ENCODE measurements at regions not wholly inside any gene's neighbourhood (a gene's known extent, or its start where the extent isn't known, plus 50 kb on each side); places are given as distances from the start of the nearest gene placed in this dataset.

DNA sequence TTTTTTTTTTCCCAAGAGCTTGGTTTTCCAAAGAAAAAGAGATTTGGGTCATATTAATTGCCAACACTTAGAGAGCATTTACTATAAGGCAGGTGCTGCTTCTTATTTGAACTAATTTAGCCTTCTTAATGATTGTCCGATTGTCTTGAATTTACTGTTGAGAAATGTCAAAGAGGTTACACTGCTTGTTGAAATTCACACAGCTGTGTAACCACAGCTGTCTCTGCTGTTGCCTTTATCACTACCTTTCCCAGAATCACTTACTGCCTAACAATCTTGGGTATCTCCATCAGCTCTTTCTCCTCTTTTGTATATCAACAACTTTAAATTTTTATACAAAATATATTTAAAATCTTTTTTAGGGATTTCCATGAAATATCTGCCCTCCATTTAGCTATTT lies 115.6 kb downstream of the UCHL5 start:
- no peak overlapping the region for H3K4me3 ChIP-seq (ENCODE audit: low read length)
- no peak for DNase-seq (ENCODE audit: low read depth)
- TF ChIP-seq, protein P1, sequence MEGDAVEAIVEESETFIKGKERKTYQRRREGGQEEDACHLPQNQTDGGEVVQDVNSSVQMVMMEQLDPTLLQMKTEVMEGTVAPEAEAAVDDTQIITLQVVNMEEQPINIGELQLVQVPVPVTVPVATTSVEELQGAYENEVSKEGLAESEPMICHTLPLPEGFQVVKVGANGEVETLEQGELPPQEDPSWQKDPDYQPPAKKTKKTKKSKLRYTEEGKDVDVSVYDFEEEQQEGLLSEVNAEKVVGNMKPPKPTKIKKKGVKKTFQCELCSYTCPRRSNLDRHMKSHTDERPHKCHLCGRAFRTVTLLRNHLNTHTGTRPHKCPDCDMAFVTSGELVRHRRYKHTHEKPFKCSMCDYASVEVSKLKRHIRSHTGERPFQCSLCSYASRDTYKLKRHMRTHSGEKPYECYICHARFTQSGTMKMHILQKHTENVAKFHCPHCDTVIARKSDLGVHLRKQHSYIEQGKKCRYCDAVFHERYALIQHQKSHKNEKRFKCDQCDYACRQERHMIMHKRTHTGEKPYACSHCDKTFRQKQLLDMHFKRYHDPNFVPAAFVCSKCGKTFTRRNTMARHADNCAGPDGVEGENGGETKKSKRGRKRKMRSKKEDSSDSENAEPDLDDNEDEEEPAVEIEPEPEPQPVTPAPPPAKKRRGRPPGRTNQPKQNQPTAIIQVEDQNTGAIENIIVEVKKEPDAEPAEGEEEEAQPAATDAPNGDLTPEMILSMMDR (conservative IDR thresholded peaks at IDR 0.05; ENCODE audit: low read length): no peak

GRCh38 chr1:192945390-192946130 lies 113.6 kb downstream of the UCHL5 start:
- TF ChIP-seq, protein P1 (conservative IDR thresholded peaks at IDR 0.05; ENCODE audit: low read length): no peak
- H3K4me3 ChIP-seq (ENCODE audit: low read length): no peak overlapping the region
- DNase-seq (ENCODE audit: low read depth): no peak

- DNase-seq (ENCODE audit: low read depth): no peak
- no peak overlapping the region for H3K4me3 ChIP-seq (ENCODE audit: low read length)
- TF ChIP-seq, protein P1 (conservative IDR thresholded peaks at IDR 0.05; ENCODE audit: low read length): no peak
These were observed 109.4 kb downstream of the UCHL5 start for GRCh38 chr1:192949783-192950182.

DNA sequence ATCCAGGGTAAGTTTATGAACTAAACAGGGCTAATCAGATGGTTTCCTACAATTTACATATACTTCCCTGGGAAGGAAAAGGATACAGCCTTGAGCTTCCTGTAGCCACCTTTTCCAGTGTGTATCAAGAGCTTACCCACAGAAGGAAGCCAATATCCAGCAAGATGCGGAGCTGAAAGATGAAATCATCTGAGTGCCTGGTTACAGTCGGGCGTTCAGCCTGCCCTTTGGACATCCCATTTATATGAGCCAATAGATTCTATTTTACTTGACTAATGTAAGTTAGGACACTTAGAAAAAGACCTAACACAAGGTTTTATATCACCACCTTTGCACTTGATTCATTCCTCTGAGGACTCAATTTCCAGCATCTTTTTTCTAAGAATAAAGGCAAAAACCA lies 108.2 kb downstream of the UCHL5 start:
- no peak for DNase-seq (ENCODE audit: low read depth)
- TF ChIP-seq, protein P1 (conservative IDR thresholded peaks at IDR 0.05; ENCODE audit: low read length): no peak
- H3K4me3 ChIP-seq (ENCODE audit: low read length): no peak overlapping the region

GRCh38 chr1:192951691-192952460 lies 107.3 kb downstream of the UCHL5 start:
- peak; percentile 76 for DNase-seq (ENCODE audit: low read depth)
- H3K4me3 ChIP-seq (ENCODE audit: low read length): no peak overlapping the region
- TF ChIP-seq, protein P1 (conservative IDR thresholded peaks at IDR 0.05; ENCODE audit: low read length): no peak

GRCh38 chr1:192952646-192953045 lies 106.5 kb downstream of the UCHL5 start:
- H3K4me3 ChIP-seq (ENCODE audit: low read length): no peak overlapping the region
- TF ChIP-seq, protein P1 (conservative IDR thresholded peaks at IDR 0.05; ENCODE audit: low read length): no peak
- DNase-seq (ENCODE audit: low read depth): peak; percentile 74
